GM19240 (cell line): ENCODE measurements at regions not wholly inside any gene's neighbourhood (a gene's known extent, or its start where the extent isn't known, plus 50 kb on each side); places are given as distances from the start of the nearest gene placed in this dataset.
"Not testable (repeated sequence)": the region's sequence is repeated elsewhere in the genome, so short reads cannot be mapped to it uniquely, and the experiment has no call there.

Source experiments
- DNase-seq: peaks from one replicate; pipeline ENCODE4 v3.0.0; 2011; ENCODE audit warnings: low spot score; ENCODE audit not compliant: insufficient read length

DNA sequence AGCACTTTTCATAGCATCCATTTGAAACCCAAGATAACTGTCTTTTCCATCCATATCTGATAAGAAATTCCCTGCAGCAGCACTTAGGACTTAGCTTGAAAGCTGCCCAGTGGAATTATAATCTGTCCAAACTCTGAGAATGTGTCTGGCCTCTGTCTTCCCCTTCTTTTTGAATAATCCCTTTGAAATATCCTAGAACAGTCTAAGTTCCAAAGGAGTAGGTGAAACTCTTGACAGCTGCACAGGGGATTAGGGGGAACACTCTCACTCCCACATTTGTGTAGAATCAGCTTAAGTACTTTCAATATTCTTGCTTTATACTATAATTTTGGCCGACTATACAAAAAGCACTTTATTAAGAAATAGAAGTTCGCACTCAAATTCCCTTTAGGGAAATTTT, 157.7 kb downstream of the PAPSS1 start:
- DNase-seq, result no peak

DNA sequence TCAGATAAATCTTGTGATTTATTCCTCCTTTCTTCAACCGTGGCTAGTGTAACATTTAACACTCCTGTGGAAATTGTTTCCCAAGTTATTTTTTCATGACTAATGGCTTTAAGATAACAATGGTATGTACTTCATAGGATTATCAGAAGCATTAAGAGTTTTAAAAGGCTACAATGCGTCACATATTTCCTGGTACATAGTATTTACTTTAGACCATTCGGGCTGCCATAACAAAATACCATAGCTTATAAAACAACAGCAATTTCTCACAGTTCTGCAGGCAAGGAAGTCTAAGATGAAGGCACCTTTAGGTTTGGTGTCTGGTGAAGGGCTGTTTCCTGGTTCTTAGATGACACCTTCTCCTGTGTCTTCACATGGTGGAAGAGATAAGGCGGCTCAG, 158.6 kb downstream of the PAPSS1 start:
- no peak for DNase-seq

DNA sequence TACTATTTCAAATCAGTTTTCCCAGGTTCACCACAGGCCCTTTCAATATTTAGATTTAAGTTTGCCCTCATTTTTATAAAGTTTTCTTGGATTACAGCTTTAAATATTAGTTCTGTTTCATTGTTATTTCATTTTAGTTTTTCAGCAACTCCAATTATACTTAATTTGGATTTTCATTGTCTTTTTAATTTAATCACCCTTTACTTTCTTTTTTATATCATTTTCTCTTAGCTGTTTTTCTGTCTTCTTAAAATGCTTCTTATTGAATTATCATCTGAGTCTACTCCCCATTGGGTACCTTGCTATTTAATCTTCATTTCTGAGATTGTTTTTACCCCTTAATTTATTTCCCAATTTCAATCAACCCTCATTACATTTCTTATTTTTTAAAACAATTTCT, 160.4 kb downstream of the PAPSS1 start:
- no peak for DNase-seq

DNA sequence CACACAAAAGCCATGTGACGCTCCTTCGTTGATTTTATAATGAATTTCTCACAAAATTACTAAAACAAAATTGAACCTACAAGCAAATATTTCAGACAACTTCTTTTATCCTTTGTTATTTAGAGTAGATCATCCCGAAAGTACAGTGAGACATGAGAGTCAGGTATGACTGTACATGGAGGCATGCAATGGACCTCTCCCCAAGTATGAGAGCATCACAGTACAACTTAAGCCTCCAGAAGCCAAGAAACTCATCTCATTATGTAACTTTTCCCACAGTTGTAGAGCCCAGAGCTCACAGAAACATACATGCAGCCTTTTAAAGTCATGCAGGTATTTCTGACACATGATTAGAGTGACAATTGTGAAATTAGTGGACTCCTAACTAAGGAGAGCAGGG, 167.7 kb downstream of the PAPSS1 start:
- DNase-seq, result no peak

DNA sequence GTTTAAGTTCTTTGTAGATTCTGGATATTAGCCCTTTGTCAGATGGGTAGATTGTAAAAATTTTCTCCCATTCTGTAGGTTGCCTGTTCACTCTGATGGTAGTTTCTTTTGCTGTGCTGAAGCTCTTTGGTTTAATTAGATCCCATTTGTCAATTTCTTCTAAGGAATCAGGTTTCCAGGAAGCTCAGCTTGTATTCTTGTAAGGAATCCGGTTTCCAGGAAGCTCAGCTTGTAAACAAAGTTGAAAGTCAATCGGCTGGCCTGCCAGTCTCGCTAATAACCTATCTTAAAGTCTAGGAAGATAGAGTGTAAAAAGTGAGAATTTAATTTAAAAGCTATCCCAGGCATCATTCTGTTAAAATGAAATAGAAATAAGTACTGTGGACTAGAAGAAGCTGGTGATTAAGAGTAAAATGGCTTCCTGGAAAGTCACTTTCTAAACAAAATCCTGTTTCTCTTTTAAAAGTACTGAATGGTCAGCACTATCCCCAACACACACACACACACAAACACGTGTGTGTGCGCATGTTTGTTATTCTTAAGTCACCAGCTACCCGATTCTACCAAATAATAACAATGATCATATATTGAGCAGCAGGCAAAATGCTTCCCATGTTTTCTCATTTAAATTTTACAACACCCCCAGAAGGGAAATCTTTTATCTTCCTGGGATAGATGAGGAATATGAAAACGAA, 171.7 kb downstream of the PAPSS1 start:
- no peak for DNase-seq

DNA sequence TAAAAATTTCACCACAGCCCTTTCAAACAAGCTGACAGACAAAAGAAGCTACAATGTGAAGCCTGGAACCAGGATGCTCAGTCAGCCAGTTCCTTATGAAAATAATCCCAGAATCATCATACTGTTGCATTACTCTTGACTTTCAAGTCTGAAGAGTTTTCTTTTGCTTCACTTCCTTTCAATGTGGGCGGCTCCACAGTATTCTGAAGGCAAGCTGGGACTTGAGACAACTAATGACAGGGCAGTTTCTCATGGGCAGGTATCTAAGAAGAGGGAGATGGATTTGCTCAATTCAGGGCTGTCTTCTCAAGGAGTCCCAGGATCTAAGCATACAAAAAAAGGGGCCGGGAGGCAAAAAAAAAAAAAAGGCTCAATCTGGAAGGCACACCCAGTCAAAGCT, 173.4 kb downstream of the PAPSS1 start:
- no peak for DNase-seq

DNA sequence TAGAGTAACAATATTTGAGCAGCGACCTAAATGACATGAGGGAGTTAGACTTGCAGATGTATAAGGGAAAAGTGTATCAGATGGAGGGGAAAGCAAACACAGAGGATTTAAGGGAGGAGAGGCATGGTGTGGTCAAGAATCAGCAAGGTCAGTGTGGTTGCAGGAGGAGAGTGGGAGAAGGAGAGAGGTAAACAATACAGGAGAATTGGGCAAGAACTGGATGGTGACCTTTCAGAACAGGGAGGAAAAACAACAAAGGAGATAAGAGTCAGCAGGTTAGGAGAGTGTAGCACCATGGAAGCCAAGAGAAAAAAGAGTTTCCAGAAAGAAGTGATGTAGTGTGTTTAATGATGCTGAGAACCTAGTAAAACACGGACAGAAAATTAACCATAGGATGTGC, 178.5 kb downstream of the PAPSS1 start:
- no peak for DNase-seq

DNA sequence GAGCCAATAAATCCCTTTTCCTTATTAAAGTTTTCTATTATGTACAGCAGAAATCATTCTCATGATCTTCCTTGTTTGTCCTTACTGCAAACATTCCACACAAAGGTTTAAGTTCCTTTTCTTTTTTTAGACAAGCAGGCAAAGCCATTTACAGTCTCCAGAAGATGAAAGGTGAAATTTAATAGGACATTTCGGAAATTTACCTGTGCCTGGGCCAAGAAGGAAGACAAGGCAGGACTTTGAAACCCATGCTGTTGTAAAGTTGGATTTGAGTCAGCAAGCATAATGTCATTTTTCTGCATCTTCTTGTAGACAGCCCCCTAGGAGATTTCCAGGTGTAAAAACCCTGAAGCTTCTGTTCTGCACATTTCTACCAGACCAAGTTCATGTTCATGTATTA, 188.1 kb downstream of the PAPSS1 start:
- no peak for DNase-seq

DNA sequence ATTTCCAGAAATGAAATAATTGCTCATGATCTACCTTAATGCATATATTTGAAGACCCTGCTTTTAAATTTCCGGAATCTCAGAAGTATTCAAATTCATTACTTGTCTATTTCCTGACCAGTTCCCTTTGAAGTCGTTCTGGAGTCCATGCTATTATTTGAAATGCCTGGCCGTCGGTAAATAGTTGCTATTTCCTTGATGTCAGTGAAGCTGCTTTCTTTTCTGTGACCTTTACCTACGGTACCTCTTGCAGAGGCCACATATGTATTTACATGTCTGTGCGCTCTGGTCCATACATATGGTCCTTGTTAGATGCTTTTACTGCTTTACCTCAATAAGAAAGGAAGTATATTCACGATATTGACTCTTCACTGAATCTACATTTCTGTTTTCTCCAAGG, 199.7 kb downstream of the PAPSS1 start:
- no peak for DNase-seq

DNA sequence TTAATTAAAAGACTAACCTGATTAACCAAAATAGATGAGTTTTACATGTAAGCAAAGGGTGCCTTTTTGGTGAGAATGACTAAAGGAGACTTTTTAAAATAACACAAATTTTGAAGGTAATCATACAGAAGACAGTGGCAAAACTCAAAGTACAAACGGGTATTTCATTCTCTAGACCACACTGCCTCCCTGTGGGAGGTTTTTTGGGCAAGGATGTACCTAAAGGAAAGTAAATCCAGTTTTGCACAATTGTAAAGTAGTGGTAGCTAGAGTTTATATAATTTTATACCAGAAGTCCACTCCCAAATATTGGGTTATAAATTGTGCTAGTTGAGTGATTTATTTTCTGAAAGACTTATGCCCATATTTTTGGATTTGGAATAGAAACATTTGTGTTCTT, 201.0 kb downstream of the PAPSS1 start:
- no peak for DNase-seq

DNA sequence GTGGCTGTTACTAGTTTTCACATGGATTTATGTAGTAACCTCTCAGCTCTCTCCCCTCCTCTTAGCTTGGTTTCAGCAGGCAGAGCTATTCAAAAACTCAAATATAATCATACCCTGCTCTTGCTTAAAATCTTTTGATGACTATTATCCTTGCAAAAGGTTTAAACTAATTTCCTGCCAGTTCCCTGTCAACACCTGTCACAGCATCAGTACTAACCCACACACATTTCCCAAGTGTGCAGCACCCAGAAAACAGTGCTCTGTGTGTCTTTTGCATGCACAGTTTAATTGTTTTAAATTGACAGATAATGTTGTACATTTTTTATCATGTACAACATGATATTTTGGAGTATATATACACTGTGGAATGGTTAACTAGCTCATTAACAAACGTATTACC, 202.0 kb downstream of the PAPSS1 start:
- no peak for DNase-seq

DNA sequence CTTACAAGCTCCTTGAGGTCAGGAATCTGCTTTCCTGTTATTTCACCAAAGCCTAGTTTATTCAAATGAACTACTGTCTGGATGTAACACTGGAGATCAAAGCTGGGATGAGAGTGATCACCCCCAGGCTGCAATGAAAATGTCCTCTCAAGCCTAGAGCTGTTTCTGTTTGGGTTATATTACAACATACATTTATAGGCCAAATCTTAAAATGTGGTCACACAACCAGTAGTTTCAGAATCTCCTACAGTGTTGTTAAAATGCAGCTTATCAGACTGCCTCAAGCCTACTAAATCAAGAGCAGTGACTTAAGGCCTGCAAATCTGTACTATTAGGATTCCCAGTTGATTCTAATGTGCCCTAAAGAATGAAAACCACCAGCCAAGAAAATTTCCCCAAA, 207.5 kb downstream of the PAPSS1 start:
- DNase-seq, result no peak

DNA sequence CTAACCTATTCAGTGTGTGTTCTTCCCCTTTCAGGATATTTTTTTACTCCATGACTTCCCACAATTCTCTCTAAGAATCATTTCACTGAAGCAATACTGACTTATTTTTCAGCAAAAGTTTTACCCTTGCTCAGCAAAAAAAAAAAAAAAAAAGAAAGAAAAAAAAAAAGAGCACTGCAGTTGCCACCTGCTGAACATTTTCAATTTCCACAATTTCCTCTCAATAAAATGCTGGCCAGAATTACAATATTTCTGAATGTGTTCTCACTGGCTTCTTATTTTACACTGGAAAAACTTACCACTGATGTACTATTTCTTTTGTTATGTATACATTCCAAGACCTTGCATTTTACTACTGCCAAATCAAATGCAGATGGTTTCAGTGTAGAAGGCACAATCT, 210.4 kb downstream of the PAPSS1 start:
- no peak for DNase-seq

DNA sequence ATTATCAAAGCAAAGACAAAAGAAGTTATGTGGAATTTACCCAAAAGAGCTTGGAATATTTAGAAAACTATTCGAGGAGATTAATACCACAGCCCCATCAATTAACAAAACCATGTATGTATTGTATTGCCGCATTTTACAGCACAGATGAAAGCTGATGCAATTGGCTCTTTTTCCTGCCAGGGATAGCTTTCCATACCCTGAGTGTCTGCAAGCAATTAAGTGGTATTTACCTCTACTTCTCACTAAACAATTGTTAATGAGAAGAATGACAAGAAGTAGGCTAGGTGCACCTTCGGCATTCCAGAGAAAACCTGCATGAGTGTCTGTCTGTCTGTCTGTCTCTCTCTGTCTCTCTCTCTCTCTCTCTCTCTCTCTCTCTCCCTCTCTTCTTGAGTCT, 219.5 kb downstream of the PAPSS1 start:
- no peak for DNase-seq

DNA sequence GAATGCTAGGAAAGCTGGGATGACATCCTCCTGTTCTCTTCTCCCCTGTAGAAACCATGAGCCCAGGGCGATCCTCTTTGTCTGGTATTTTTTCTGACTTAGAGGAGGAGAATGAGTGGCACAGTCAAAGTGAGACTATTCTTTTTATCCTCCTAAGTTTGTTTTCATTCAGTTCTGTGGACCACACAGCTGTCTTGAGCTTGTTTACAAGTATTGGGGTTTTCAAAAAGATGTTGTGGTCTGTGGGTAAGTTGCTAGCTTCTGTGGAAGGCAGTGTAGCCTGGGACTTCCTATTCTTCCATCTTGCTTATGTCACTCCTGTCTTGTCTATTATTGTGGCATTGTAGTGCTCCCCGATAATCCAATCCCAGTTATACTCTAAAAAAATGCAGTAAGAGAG, 223.0 kb downstream of the PAPSS1 start:
- no peak for DNase-seq

DNA sequence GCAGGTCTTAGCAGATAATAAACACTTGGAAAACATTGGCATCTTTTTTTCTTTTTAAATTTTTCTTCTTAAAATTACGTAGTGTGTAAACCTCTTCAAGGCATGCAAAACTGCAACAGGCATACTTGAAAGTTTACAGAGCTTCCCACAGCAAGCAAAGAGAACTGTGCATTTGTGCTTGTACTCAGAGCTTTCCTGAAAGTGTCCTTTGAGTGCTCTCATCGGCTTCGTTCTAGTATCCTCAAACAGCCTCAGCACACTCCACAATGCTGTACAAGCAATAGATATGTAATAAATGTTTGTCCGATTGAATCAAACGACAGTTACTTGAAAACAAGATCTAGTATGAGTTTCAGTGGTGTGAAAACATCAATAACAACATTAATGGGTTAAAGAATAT, 227.5 kb downstream of the PAPSS1 start:
- DNase-seq, result no peak

DNA sequence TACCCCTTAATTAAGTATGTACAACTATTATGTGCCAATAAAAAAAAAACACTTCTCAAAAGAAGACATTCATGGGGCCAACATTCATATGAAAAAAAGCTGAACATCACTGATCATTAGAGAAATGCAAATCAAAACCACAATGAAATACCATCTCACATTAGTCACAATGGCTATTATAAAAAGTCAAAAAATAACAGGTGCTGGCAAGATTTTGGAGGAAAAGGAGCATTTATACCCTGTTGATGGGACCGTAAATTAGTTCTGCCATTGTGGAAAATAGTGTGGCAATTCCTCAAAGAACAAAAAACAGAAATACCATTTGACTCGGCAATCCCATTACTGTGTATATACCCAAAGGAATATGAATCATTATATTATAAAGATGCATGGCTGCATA, 229.9 kb downstream of the PAPSS1 start:
- no peak for DNase-seq

DNA sequence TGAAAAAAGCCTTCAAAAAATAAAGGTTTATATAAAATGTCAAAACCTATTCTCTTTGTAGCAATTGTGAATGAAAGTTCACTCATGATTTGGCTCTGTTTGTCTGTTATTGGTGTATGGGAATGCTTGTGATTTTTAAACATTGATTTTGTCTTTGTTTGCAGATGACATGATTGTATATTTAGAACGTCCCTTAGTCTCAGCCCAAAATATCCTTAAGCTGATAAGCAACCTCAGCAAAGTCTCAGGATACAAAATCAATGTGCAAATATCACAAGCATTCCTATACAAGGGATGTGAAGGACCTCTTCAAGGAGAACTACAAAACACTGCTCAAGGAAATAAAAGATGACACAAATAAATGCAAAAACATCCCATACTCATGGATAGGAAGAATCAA, 236.4 kb downstream of the PAPSS1 start:
- DNase-seq, result not testable (repeated sequence)

DNA sequence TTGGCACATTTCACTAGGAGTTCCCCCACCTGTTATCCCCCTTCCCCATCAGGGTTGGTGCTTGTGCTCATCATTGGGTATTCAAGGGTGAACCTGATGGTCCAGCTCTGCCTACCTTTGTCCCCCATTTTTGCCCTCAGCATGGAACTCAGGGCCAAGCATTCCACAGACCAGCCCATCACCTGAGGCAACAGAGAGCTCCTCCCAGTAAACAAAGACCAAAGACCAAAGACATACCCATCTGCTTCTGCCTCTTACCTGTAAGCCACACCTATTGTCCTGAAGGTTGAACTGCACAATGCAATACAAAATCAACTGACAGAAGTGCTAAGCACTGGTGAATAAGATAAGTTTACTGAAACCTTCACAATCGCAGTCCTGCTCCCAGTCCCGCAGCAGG, 237.5 kb downstream of the PAPSS1 start:
- no peak for DNase-seq

DNA sequence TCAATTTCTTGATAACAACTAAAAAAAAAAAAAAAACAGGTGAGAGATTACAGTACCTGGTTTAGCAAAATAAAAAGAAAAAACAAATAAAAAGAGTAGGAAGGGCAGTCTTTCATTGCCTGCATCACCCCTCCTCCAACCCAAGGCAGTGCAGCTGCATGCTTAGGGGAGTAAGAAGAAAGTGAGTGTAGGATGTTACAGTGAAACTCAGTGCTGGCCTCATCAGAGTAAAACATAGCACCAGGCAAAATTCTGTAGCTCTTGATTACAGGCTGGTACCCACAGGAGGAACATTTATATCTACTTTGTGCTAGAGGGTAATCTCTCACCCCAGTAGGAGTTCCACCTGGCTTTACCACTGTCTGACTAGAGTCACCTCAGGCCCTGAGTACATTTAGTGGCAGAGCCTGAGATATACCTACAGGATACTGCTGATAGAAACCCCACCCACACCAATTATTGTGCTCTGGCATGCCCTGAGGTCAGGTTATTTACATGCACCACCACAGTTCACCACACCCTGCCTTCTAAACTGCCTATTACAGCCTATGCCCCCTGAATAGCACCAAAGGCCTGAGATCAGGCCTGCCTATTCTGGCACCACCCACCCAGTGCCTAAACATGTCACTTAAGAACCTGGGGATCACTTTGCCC, 241.6 kb downstream of the PAPSS1 start:
- DNase-seq, result no peak

DNA sequence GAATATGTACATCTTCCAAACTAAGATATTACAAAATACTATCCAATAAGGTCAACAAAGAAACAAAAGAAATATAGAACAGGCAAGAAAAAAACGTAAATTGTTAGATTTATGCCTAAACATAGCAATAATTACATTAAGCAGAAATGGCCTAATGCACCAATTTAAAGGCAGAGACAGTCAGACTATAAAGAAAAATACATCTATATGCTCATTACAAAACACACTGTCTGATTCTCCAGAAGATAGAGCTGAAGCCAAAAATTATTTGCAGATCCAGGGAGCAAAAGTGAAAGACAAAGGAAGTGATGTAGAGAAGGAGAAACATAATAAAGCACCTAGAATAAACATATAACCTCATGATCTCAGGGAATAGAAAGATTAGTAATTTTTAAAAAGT, 246.9 kb downstream of the PAPSS1 start:
- no peak for DNase-seq

DNA sequence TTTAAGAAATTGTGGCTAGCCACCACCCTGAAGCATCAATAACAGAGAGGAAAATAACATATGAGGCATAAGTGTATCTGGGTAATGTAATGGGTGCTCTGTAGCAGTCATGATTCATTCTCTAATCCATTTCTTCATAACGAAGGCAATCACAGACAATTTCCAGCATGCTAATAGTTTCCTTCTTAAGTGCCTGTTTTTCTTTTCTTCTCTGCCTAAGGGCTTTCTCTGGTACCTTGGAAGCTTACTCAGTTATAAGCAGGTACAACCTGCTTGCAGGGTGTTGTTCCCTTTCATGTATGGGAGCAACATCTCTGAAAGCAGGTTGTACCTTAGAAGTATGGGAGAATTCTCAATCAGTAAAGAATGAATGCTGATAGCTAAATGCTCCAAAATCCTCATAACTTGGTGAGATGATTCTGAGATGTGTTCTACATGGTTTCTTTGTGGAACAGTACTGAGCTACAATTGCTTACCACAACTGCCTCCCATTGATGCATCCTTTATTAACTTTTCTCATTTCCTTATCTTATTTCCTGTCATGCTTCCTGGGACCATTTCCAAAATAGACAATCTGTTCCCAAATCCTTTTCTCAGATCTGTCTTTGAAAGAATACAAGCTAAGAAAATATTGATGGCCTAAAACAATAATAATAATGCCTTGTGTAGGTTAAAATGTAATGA, 247.6 kb downstream of the PAPSS1 start:
- DNase-seq, result no peak

DNA sequence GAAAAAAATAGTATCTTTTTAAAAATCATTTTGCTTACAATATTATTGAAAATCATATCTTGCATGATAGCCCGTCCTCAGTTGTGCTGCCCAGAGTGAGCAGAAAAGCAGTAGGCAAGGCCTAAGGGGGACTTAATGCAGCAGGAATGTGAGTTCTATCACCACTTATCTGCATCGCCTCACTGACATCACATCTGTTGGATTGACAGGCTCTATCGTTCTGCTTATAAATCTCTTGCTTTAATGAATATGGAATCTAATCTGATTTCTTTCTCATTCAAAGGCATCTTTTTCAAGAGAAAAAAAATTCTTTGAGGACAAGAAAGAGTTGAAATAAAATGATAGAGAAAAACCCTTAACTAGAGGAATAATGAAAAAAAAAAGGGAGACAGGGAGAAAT, 249.9 kb downstream of the PAPSS1 start:
- no peak for DNase-seq
